HCT116 (cell line): ENCODE measurements at regions not wholly inside any gene's neighbourhood (a gene's known extent, or its start where the extent isn't known, plus 50 kb on each side); places are given as distances from the start of the nearest gene placed in this dataset.

Source experiments
- ATAC-seq: fragments of 200-7000 bp; cut with Tn5 transposase; 2 replicates; pipeline ENCODE4 v1.9.1; 2020; ENCODE audit warnings: mild to moderate bottlenecking, moderate library complexity
- BruUV-seq: library from RNA; stranded (reverse); fragments of 400-500 nt; replicated peaks from 2 replicates; lab custom pipeline; 2021; lab: Mats Ljungman, UMichigan
- CTCF ChIA-PET: fragments of 300-600 bp; sonication (Branson Sonifier 250); formaldehyde crosslinking; loops from one replicate; lab custom pipeline; 2021; ENCODE audit warnings: antibody characterized with exemption; lab: Charles Lee
- POLR2A ChIA-PET: fragments of 300-600, 350-600 bp; sonication (Branson Sonifier 250); formaldehyde crosslinking; loops from one replicate; lab custom pipeline; 2021; ENCODE audit warnings: antibody characterized with exemption; lab: Charles Lee
- RAD21 ChIA-PET, 2 experiments: fragments of 300-600 bp; sonication (Branson Sonifier 250); formaldehyde crosslinking; loops; one replicate each; lab custom pipeline; 2023; ENCODE audit warnings: low total read pairs in 2 of 2; ENCODE audit not compliant: uncharacterized antibody in 2 of 2, unreplicated experiment in 2 of 2, low non-redundant PET in 1 of 2; lab: Charles Lee
- DNase-seq: peaks from one replicate; pipeline ENCODE4 v3.0.0-alpha.2; 2010; ENCODE audit warnings: low read depth, low spot score
- H2AFZ ChIP-seq: fragments of 200-600 bp; shearing (Covaris generic), sonication (generic); 2 replicates; pipeline ENCODE4 v1.6.1; 2017; ENCODE audit warnings: low read depth, mixed run types, mixed read lengths, antibody characterized with exemption, low read length; ENCODE audit not compliant: poor library complexity, severe bottlenecking
- H3K27ac ChIP-seq: 2 replicates; pipeline ENCODE4 v1.5.1; 2012; ENCODE audit warnings: low read depth, low read length
- H3K27me3 ChIP-seq: fragments of 200-600 bp; sonication (generic); 2 replicates; pipeline ENCODE4 v1.6.1; 2016; ENCODE audit warnings: mixed run types, low read length, mixed read lengths; ENCODE audit not compliant: insufficient read depth
- H3K36me3 ChIP-seq, 2 experiments: fragments of 200-500 bp in 1 of 2; fragments of 200-600 bp in 1 of 2; sonication (Bioruptor generic) in 1 of 2; sonication (generic) in 1 of 2; 2 replicates each; pipeline versions ENCODE4 v1.5.1 to v1.6.1; 2014 to 2016; ENCODE audit warnings: low read length in 2 of 2, inconsistent platforms in 1 of 2, mixed read lengths in 1 of 2, mixed run types in 1 of 2; ENCODE audit not compliant: insufficient read depth in 2 of 2, control insufficient read depth in 1 of 2
- H3K4me1 ChIP-seq, 2 experiments: fragments of 200-600 bp in 1 of 2; sonication (generic) in 1 of 2; 2 replicates each; pipeline versions ENCODE4 v1.5.1 to v1.6.1; 2012 to 2017; ENCODE audit warnings: low read length in 2 of 2, inconsistent platforms in 1 of 2, mild to moderate bottlenecking in 1 of 2, mixed read lengths in 1 of 2, mixed run types in 1 of 2, moderate library complexity in 1 of 2; ENCODE audit not compliant: insufficient read depth in 2 of 2, control insufficient read depth in 1 of 2
- H3K4me2 ChIP-seq: fragments of 200-600 bp; sonication (generic); 2 replicates; pipeline ENCODE4 v1.6.1; 2017; ENCODE audit warnings: mixed run types, low read length, mixed read lengths
- H3K4me3 ChIP-seq, 2 experiments: fragments of 200-600 bp in 1 of 2; sonication (generic) in 1 of 2; replicated peaks in 1 of 2; 2 replicates each; pipeline ENCODE4 v1.5.1; 2011 to 2016; ENCODE audit warnings: low read length in 2 of 2, control low read depth in 1 of 2, low read depth in 1 of 2, mild to moderate bottlenecking in 1 of 2, mixed read lengths in 1 of 2, mixed run types in 1 of 2
- H3K79me2 ChIP-seq: fragments of 200-600 bp; sonication (generic); 2 replicates; pipeline ENCODE4 v1.6.1; 2017; ENCODE audit warnings: mild to moderate bottlenecking, mixed run types, low read length, moderate library complexity, mixed read lengths; ENCODE audit not compliant: insufficient read depth
- H3K9ac ChIP-seq: fragments of 200-600 bp; sonication (generic); 2 replicates; pipeline ENCODE4 v1.6.1; 2016; ENCODE audit warnings: low read length, mixed read lengths
- H3K9me2 ChIP-seq: fragments of 200-600 bp; sonication (generic), shearing (Covaris generic); 2 replicates; pipeline ENCODE4 v1.6.1; 2017; ENCODE audit warnings: mixed run types, mild to moderate bottlenecking, moderate library complexity; ENCODE audit not compliant: insufficient read depth
- H3K9me3 ChIP-seq, 2 experiments: fragments of 200-500 bp in 1 of 2; fragments of 200-600 bp in 1 of 2; sonication (Bioruptor generic) in 1 of 2; sonication (generic) in 1 of 2; 2 replicates each; pipeline ENCODE4 v1.6.1; 2014 to 2017; ENCODE audit warnings: low read length in 2 of 2, mixed read lengths in 2 of 2, inconsistent platforms in 1 of 2, low read depth in 1 of 2, mild to moderate bottlenecking in 1 of 2, mixed run types in 1 of 2, moderate library complexity in 1 of 2; ENCODE audit not compliant: control insufficient read depth in 1 of 2, insufficient read depth in 1 of 2
- H4K20me1 ChIP-seq: fragments of 200-600 bp; sonication (generic), shearing (Covaris generic); 2 replicates; pipeline ENCODE4 v1.6.1; 2017; ENCODE audit warnings: mixed run types, mild to moderate bottlenecking, moderate library complexity; ENCODE audit not compliant: insufficient read depth
- ATF3 ChIP-seq: IDR thresholded peaks from 2 replicates; pipeline ENCODE4 v1.6.1; 2012
- CEBPB ChIP-seq: IDR thresholded peaks from 2 replicates; pipeline ENCODE4 v1.6.1; 2012; ENCODE audit warnings: low read depth
- EGR1 ChIP-seq: IDR thresholded peaks from 2 replicates; pipeline ENCODE4 v1.6.1; 2012; ENCODE audit warnings: low read depth
- FOSL1 ChIP-seq: IDR thresholded peaks from 2 replicates; pipeline ENCODE4 v1.6.1; 2012; ENCODE audit warnings: low read depth
- JUND ChIP-seq: IDR thresholded peaks from 2 replicates; pipeline ENCODE4 v1.6.1; 2012
- MAX ChIP-seq: IDR thresholded peaks from 2 replicates; pipeline ENCODE4 v1.6.1; 2012
- SIN3A ChIP-seq: IDR thresholded peaks from 2 replicates; pipeline ENCODE4 v1.6.1; 2012; ENCODE audit warnings: low read depth
- TCF7L2 ChIP-seq: IDR thresholded peaks from 2 replicates; pipeline ENCODE4 v1.7.0; 2011; ENCODE audit warnings: borderline replicate concordance, inconsistent platforms; ENCODE audit not compliant: insufficient read depth, insufficient read length; ENCODE audit errors: extremely low read depth
- YY1 ChIP-seq: IDR thresholded peaks from 2 replicates; pipeline ENCODE4 v1.6.1; 2011; ENCODE audit warnings: low read length, low read depth, moderate library complexity, mild to moderate bottlenecking; ENCODE audit not compliant: insufficient replicate concordance; ENCODE audit errors: extremely low read depth
- intact Hi-C: fragments of 100-400 bp; cut with micrococcal nuclease; formaldehyde crosslinking; loops from 2 replicates; pipeline ENCODE4 v1.10.0; 2022

DNA sequence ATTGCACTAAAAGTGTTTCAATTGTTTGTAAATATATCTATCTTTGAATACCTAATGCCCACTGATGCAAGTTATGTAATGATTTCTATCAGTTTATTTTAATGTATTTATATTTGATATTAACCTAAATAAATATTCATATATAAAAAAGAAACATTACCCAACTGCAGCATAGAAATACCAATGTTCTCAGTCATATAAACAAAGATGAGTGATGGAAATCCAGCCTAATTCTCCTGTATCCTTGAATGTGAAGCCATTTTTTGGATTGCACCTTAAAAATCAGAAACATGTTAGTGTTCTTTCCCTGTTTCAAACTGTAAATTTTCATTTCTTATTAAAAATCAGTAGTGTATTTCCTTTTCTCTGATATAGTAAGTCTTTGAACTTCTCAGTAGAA lies 305.8 kb upstream of the GNAI1 start:
- POLR2A ChIA-PET = no interaction called here
- BruUV-seq = no TSS peak

DNA sequence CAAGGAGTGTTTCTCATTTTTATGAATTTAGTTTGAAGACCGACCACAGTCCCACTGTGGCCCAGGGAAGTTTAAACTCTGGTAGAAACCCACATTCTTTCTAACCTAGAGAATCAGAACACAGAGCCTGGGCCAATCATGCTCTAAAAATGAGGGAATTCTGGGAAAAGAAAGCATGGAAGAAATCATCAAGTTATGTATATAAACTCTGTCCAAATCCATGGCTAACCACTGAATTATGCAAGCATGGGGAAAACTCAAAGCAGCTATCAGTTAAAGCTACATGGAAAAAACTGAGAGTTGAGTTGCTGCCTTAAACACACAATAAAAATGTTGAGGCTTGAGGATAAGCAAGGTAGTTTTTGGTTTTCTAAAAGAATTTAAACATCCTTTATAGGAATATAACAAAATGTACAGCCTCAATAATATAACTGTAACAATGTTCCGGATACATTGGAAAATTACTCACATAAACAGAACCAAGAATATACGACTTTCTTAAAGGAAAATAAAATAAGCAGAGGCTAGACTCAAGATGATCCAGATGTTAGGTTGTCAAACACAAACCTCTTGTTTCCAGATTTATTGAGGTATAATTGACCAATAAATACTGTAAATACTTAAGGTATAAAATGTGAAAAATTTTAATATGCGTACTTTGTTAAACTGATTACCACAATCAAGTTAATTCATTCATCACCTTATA lies 311.2 kb upstream of the GNAI1 start:
- ChIA-PET RAD21 (no interaction called here), CTCF (no interaction called here), POLR2A (no interaction called here)
- no peak overlapping the region for H3K4me2 ChIP-seq
- no peak overlapping the region for H3K4me3 ChIP-seq
- H2AFZ ChIP-seq = peak overlapping the region; percentile 51
- H4K20me1 ChIP-seq = no peaks in the 10 kb centered on the region
- intact Hi-C loops = no loop called here
- DNase-seq (no peak), ATAC-seq (no peak)
- no peaks in the 10 kb centered on the region for H3K79me2 ChIP-seq
- H3K9me3 ChIP-seq = no peaks in the 10 kb centered on the region
- H3K27ac ChIP-seq = no peak overlapping the region
- H3K4me1 ChIP-seq = peaks cover 0 to 4% of the 10 kb centered on the region in 2 experiments; a peak in 1 of 4 replicates
- no peaks in the 10 kb centered on the region for H3K36me3 ChIP-seq
- no peaks in the 10 kb centered on the region for H3K9me2 ChIP-seq
- H3K9ac ChIP-seq = no peak overlapping the region
- BruUV-seq = no TSS peak
- TF ChIP-seq ATF3 (no peak), YY1 (no peak), FOSL1 (no peak)
- no peaks in the 10 kb centered on the region for H3K27me3 ChIP-seq

More for the DNA sequence above, 305.8 kb upstream of the GNAI1 start:
- no peak overlapping the region for H3K27ac ChIP-seq
- TF ChIP-seq CEBPB = no peak
- no peak for TF ChIP-seq FOSL1
- no peak for TF ChIP-seq JUND
- TF ChIP-seq SIN3A = no peak
- no peak for TF ChIP-seq TCF7L2
- TF ChIP-seq EGR1 = no peak
- TF ChIP-seq MAX = no peak
- H3K4me3 ChIP-seq = no peak overlapping the region
- no peaks in the 10 kb centered on the region for H3K79me2 ChIP-seq
- no peaks in the 10 kb centered on the region for H3K27me3 ChIP-seq
- H2AFZ ChIP-seq = no peak overlapping the region
- intact Hi-C loops = no loop called here
- no peaks in the 10 kb centered on the region for H3K9me2 ChIP-seq
- no peaks in the 10 kb centered on the region for H3K4me1 ChIP-seq
- ChIA-PET CTCF (no interaction called here), RAD21 (no interaction called here)
- no peak for DNase-seq
- no peak overlapping the region for H3K4me2 ChIP-seq
- H3K9me3 ChIP-seq = no peaks in the 10 kb centered on the region
- H4K20me1 ChIP-seq = no peaks in the 10 kb centered on the region
- H3K36me3 ChIP-seq = no peaks in the 10 kb centered on the region
- no peak for ATAC-seq
- no peak overlapping the region for H3K9ac ChIP-seq
